Panc1 (cell line): ENCODE measurements at regions not wholly inside any gene's neighbourhood (a gene's known extent, or its start where the extent isn't known, plus 50 kb on each side); places are given as distances from the start of the nearest gene placed in this dataset.

Experiments
- ATAC-seq: fragments of 200-7000 bp; cut with Tn5 transposase; 2 replicates; pipeline ENCODE4 v1.9.1; 2020; ENCODE audit warnings: mild to moderate bottlenecking, moderate library complexity
- BruUV-seq: library from RNA; stranded (reverse); fragments of 400-500 nt; replicated peaks from 2 replicates; lab custom pipeline; 2021; lab: Mats Ljungman, UMichigan
- CTCF ChIA-PET: fragments of 300-600 bp; sonication (Branson Sonifier 250); formaldehyde crosslinking; loops from one replicate; lab custom pipeline; 2022; ENCODE audit warnings: antibody characterized with exemption; lab: Charles Lee
- POLR2A ChIA-PET: fragments of 300-600 bp; sonication (Branson Sonifier 250); formaldehyde crosslinking; loops from one replicate; lab custom pipeline; 2022; ENCODE audit warnings: antibody characterized with exemption; lab: Charles Lee
- DNase-seq: peaks from one replicate; pipeline ENCODE4 v3.0.0-alpha.2; 2010; ENCODE audit warnings: low read depth, low spot score
- H3K27ac ChIP-seq: 2 replicates; pipeline ENCODE4 v1.5.1; 2011; ENCODE audit warnings: mild to moderate bottlenecking, low read length, inconsistent platforms
- H3K27me3 ChIP-seq: fragments of 200-500 bp; sonication (Bioruptor generic); 2 replicates; pipeline ENCODE4 v1.6.0; 2014; ENCODE audit warnings: low read length, inconsistent platforms; ENCODE audit not compliant: control insufficient read depth, insufficient read depth
- H3K36me3 ChIP-seq: fragments of 200-500 bp; sonication (Bioruptor generic); 2 replicates; pipeline ENCODE4 v1.5.1; 2014; ENCODE audit warnings: inconsistent platforms, mild to moderate bottlenecking, low read length, moderate library complexity; ENCODE audit not compliant: control insufficient read depth, insufficient read depth
- H3K4me1 ChIP-seq: 2 replicates; pipeline ENCODE4 v1.5.1; 2011; ENCODE audit warnings: inconsistent platforms, mild to moderate bottlenecking, low read length, moderate library complexity; ENCODE audit not compliant: control insufficient read depth, insufficient read depth
- H3K4me3 ChIP-seq, 2 experiments: 2 replicates each; pipeline ENCODE4 v1.5.1; 2011 to 2012; ENCODE audit warnings: low read depth in 2 of 2, low read length in 2 of 2, mild to moderate bottlenecking in 2 of 2, inconsistent platforms in 1 of 2, moderate library complexity in 1 of 2
- H3K9me3 ChIP-seq: fragments of 200-500 bp; sonication (Bioruptor generic); 2 replicates; pipeline ENCODE4 v1.5.1; 2014; ENCODE audit warnings: low read depth, mild to moderate bottlenecking, inconsistent platforms, low read length, moderate library complexity; ENCODE audit not compliant: control insufficient read depth, insufficient read depth
- CTCF ChIP-seq: fragments of 450-650 bp; IDR thresholded peaks from 2 replicates; pipeline ENCODE4 v1.5.1; 2017; ENCODE audit warnings: mild to moderate bottlenecking
- POLR2AphosphoS5 ChIP-seq: IDR thresholded peaks from 2 replicates; pipeline ENCODE4 v1.6.1; 2012; ENCODE audit warnings: mild to moderate bottlenecking, low read depth, low read length, moderate library complexity
- REST ChIP-seq, 2 experiments: IDR thresholded peaks; 2 replicates each; pipeline ENCODE4 v1.6.1; 2011 to 2012; ENCODE audit warnings: low read depth in 2 of 2, control low read depth in 1 of 2, low read length in 1 of 2, mild to moderate bottlenecking in 1 of 2, moderate library complexity in 1 of 2; ENCODE audit not compliant: insufficient read depth in 1 of 2
- SIN3A ChIP-seq: IDR thresholded peaks from 2 replicates; pipeline ENCODE4 v1.6.1; 2012; ENCODE audit warnings: low read depth, mild to moderate bottlenecking, low read length, moderate library complexity, borderline replicate concordance; ENCODE audit not compliant: insufficient read depth
- TCF7L2 ChIP-seq: IDR thresholded peaks from 2 replicates; pipeline ENCODE4 v1.6.1; 2011; ENCODE audit warnings: mild to moderate bottlenecking, low read depth, low read length, inconsistent platforms
- in situ Hi-C: cut with HindIII; loops from 2 replicates; pipeline ENCODE4 v1.10.0; 2016; ENCODE audit warnings: low sequenced_read_pairs, low pct_unique_long_range_greater_than_20kb
- intact Hi-C: fragments of 100-400 bp; cut with micrococcal nuclease; formaldehyde crosslinking; loops from one replicate; pipeline ENCODE4 v1.10.0; 2022; ENCODE audit not compliant: unreplicated experiment

GRCh38 chr6:40728643-40729042, 141.5 kb upstream of the LRFN2 start:
- intact Hi-C loops, result no loop called here
- H3K9me3 ChIP-seq, result no peaks in the 10 kb centered on the region
- no peaks in the 10 kb centered on the region for H3K27me3 ChIP-seq
- no peaks in the 10 kb centered on the region; the same call in 1 of the 2 replicates for H3K4me1 ChIP-seq
- in situ Hi-C loops, result no loop called here
- POLR2A ChIA-PET, result no interaction called here
- ATAC-seq (no peak), DNase-seq (no peak)
- BruUV-seq, result no TSS peak
- no peaks in the 10 kb centered on the region for H3K36me3 ChIP-seq
- TF ChIP-seq CTCF (no peak), SIN3A (no peak), TCF7L2 (no peak), REST (IDR thresholded peaks at IDR 0.05; ENCODE audit: insufficient read depth in 1 of 2, low read depth in 2 of 2, low read length in 1 of 2) (no peak), POLR2AphosphoS5 (no peak)
- H3K27ac ChIP-seq, result no peak overlapping the region
- CTCF ChIA-PET, result interaction anchor here (0.6 kb wide), 1 partner anchor 17 kb away, joined by 3 read pairs; no protein-coding TSS in a partner anchor
- no peak overlapping the region for H3K4me3 ChIP-seq

- no peaks in the 10 kb centered on the region for H3K9me3 ChIP-seq
- POLR2A ChIA-PET, result no interaction called here
- H3K27me3 ChIP-seq, result no peaks in the 10 kb centered on the region
- in situ Hi-C loops (no loop called here), intact Hi-C loops (no loop called here)
- H3K36me3 ChIP-seq, result no peaks in the 10 kb centered on the region
- CTCF ChIA-PET, result no interaction called here
- ATAC-seq (no peak), DNase-seq (no peak)
- BruUV-seq, result no TSS peak
- TF ChIP-seq TCF7L2, result no peak
- TF ChIP-seq POLR2AphosphoS5, result no peak
- no peak overlapping the region for H3K27ac ChIP-seq
- no peaks in the 10 kb centered on the region; the same call in 1 of the 2 replicates for H3K4me1 ChIP-seq
- no peak overlapping the region for H3K4me3 ChIP-seq
Measured at GRCh38 chr6:40727271-40727670, 140.1 kb upstream of the LRFN2 start.

- POLR2A ChIA-PET, result no interaction called here
- intact Hi-C loops (no loop called here), in situ Hi-C loops (no loop called here)
- Histone ChIP-seq H3K36me3 (no peaks in the 10 kb centered on the region), H3K4me1 (no peaks in the 10 kb centered on the region), H3K27ac (no peak overlapping the region), H3K27me3 (no peaks in the 10 kb centered on the region), H3K4me3 (no peak overlapping the region), H3K9me3 (no peaks in the 10 kb centered on the region)
- no TSS peak for BruUV-seq
- DNase-seq (no peak), ATAC-seq (no peak)
- CTCF ChIA-PET, result no interaction called here
- TF ChIP-seq SIN3A (no peak), REST (IDR thresholded peaks at IDR 0.05; ENCODE audit: insufficient read depth in 1 of 2, low read depth in 2 of 2, low read length in 1 of 2) (no peak), POLR2AphosphoS5 (no peak), CTCF (no peak), TCF7L2 (no peak)
Measured at GRCh38 chr6:40726853-40727252, 139.7 kb upstream of the LRFN2 start.
